Superior temporal gyrus (tissue), 1 donor: ENCODE measurements at regions not wholly inside any gene's neighbourhood (a gene's known extent, or its start where the extent isn't known, plus 50 kb on each side); places are given as distances from the start of the nearest gene placed in this dataset.

ENCODE experiments used
- DNase-seq: peaks from one replicate; pipeline ENCODE4 v3.0.0-alpha.2; 2016; ENCODE audit errors: extremely low spot score

DNA sequence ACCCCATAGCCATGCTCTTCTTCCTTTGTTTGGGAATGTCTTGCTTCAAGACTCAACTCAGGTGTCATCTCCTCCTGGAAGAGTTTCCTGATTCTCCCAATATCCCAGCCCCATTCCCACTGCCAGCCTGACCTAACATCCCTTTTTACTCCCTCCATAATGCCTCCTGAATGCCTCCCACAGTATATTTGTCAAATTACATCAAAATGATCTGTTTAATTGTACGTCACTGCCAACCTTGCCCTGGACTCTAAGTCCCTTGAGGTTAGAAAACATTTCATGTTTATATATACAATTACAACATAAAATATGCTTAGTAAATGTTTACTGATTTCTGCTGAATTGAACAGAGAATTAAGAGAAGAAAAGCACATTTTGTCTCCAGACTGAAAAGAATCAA lies 301.6 kb upstream of the PDE4D start:
- no peak for DNase-seq

DNA sequence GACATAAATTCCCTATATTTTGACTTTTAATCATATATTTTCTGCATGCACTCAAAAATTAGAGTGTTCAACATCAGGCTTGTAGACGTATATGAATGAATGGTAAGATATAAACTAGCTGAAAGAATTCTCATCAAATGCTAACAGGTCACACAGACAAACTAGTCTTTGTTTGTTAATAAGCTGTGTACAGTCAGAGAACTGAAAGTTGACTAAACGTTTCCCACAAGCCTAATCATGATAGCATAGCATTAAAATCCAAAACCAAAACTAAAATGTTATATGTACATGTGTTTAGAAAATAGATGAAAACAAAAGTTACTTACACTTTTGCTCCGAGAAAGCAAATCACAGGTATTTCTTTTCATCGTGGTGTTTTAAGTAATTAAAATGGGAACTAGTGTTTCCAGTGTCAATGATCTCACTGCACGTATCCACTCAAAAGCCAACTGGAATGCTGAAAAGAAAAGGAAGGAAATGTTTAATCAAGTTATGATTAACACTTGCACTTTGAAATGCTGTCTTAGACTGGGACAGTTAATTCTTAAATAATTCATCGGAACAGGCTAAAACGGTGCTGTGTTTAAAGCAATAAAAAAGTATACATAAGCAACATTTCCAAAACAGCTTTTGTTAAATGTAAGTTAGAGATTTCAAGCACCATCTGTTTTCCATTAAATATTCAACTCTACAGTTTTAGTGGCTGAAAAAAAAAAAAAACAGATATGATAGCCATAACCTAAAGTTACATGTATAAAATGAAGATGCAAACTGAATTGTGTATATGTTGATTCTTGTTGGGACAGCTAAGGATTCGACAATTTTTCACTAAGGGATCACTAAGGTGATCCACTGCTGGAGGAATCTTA lies 291.9 kb upstream of the PDE4D start:
- no peak for DNase-seq

DNA sequence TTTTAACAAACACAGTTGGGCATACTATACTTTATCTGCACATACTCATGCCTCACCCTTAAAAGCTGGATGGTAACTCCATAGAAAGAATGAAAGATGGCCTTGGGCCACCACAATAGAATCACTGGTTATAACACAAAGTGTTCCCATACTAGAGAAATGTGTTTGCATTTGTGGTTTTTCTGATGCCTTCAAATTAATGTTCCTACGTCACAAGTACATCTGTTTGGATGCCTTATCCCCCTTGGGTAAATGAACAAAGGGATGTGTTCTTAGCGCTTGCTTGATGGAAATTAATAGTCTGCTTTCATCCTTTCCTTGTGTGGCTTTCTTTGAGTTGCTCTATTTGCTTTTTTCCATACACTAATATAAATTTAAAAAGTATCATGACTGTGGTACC lies 291.1 kb upstream of the PDE4D start:
- DNase-seq, result no peak

DNA sequence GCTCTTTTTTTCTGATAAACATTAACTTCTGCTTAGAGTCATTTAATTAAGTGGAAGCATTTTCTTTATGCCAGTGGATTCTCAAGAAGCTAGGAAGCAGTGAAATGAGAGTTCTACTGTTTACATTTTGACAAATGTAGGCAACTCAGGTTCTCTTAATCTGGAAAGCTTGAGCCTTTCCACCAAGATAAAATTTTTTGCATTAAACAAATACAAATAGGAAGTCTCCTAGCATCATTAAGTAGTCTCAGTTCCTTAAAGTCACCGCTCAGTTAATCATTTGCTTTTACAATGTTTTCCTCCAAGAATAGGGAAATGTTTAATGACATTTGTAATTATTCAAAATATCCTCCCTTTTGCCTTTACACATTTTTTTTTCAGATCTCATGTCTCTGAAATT lies 290.4 kb upstream of the PDE4D start:
- DNase-seq, result no peak

DNA sequence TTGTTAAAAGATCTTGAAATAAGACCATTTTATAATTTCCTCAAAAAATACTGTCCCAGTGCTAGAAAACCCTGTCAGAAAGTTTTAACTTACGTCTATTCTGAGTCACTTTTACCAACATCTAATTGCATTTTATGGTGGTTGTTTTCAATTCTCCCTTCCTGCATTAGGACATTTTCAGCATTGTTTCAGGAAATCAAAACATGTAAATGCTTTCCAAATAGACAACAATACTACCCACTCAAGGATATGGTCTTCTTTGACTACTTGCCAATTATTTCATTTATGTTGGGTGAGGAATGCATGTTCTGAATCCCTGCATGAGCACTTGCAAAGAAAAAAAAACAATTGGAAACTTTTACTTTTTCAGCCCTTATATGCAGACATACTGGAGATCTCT lies 284.6 kb upstream of the PDE4D start:
- DNase-seq, result no peak

DNA sequence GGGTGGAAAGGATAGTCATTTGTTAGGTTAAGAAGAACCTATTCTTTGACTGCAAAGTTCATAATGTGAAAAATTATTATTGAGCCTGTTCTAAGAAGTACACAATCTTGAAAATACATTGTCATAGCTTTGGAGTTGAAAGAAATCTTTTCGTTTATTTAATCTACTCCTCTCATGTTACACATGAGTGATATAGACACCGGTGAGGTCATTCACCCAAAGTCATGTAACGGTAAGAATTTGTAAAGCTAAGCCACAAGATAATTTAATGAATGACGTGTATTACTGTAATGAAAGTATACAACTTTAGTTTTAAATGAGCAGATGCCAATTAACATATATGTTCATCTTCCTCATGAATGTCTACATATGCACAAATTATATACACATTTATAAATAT lies 284.1 kb upstream of the PDE4D start:
- no peak for DNase-seq

DNA sequence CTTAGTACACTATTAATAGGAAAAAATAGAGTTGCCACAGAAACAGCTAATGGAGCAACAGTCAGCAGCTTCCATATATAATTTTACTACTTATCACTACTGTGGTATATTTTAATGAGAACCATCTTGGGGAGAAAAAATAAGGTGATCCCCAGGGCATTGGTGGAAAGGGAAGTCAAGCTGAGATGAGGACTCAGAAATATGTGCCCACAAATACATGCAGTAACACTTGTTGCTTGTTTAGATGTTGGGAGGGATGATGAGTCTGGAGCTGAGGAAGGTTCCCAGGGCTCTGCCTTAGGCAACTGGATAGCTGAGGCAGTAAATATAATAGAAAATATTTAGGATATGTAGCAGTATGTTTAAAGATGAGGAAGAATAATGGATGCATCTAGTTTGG lies 280.1 kb upstream of the PDE4D start:
- no peak for DNase-seq

DNA sequence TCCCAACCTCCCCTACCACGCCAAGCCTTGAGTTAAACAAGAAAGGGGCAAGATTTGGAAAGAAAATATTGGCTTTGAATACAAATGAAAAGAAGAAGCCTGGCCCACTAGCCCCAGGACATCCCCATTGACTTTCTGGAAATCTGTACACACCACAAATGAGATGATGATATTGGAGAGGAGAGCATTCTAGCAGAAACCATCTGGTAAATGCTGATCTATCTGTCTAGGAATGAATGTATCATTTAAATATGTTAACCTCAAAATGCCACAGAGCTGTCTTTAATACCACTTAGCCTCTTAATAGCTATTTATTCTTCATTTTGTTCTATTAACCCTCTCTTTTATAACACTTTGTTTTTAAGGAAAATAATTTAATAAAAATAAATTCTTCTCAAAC lies 270.2 kb upstream of the PDE4D start:
- no peak for DNase-seq

DNA sequence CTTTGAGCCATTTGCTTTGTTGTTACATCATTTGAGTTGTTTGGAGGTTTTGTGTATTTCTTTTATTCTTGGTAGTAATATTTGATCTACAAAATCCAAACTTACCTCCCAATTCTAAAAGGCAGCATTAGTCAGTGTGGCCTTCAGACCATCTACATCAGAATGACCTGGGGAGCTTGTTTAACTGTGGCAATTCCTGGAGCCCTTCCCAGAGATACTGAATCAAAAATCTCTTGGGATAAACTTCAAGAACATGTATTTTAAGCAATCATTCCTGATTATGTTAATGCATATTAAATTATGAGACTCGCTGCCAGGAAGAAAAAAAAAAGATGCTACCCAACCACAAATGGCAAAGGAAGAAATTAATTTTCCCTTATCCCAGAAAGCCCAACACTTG lies 268.9 kb upstream of the PDE4D start:
- DNase-seq, result no peak

DNA sequence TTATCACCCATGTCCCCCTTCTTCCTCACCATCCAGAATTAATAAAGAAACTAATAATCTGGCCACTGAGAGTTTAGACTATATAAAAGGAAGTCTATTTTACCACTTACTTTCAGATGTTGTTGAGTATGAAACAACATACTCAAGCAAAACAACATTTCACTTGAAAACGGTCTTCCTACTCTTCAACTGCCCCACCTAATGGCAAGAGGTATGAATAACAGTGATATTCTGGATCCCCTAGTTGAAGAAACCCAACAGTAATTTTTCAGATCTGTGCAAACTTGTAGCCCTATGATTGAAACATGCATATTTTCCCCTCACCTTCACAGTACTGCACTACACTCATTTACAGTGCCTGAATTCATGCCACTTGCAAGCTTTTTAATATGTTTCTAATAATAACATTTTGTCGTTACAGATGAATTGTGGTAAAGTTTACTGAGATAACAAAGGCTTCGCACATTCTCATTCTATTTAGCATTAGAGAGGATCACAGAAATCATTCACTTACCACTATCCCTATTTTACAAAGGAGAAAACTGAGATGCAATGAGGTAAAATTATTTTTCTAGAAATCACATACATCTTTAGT lies 267.9 kb upstream of the PDE4D start:
- DNase-seq, result no peak

DNA sequence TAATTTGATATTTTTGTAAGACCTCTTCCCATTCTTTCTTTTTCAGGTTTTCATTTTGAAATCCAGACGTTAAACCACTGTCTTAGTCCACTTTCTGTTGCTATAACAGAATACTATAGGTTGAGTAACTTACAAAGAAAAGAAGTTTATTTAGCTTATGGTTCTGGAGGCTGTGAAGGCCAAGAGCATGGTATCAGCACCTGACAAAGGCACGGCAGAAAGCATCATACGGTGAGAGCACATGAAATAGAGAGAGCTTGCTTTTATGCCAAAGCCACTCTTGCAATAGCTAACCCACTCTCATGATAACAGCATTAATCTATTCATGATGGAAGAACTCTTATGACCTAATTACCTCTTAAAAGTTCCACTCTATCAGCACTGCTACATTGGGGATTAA lies 255.6 kb upstream of the PDE4D start:
- no peak for DNase-seq

DNA sequence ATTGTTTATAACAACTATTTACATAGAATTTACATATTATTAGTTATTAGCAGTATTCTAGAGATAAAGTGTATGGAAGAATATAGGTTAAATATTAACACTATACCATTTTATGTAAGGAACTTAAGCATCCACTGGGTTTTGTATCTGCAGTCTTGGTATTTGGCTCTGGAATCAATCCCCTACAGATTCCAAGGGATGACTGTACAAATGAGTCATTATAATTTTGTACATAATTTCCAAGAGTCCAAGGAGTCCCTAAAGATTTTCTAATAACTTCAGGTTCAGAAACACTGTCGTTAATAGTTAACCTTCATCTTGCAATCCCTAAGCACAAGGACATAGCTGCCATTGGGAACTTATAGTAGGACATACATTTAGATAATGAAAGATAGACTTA lies 254.8 kb upstream of the PDE4D start:
- DNase-seq, result no peak

DNA sequence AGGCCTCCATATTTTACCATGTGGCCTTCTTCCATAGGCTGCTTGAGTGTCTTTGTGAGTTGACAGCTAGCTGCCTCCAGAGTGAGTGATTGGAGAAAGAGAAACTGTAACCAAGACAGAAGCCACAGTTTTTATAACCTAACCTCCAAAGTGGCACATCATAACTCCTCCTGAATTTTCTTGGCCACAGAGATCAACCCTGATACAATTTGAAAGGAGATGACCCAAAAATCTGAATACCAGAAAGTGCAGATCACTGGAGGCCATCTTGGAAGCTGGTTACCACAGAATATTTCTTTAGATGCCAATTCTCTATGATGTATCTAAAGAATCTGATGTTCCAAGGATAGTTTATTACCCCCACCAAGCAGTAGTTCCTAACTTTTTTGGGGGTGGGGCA lies 254.3 kb upstream of the PDE4D start:
- no peak for DNase-seq

DNA sequence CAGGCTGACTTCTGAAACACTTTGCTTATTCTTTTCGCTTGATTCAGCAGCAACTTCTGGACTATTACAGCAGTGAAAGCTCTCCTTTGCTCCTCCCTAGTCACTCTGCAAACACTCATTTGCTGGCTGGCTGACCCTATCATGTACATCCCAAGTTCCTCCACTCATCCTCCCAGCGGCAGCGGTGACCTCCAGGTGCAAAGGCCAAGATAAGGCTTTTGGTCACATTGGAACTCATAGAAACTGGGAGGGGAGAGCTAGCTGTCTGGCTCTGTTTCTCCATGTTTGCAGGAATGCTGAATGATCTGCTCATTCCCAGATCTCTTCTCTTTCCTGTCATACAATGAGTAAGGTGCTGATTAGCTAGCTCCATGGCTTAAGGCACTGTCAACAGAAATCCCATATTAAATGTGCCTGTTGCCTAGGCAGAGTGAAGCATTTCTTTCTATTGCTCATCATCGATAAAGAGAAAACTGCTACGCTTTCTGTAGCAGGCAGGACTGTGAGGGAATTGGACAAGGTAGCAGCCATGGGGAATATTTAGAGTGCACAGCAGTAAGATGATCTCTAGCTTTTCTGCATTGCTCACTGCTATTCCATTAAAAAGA lies 250.5 kb upstream of the PDE4D start:
- no peak for DNase-seq

DNA sequence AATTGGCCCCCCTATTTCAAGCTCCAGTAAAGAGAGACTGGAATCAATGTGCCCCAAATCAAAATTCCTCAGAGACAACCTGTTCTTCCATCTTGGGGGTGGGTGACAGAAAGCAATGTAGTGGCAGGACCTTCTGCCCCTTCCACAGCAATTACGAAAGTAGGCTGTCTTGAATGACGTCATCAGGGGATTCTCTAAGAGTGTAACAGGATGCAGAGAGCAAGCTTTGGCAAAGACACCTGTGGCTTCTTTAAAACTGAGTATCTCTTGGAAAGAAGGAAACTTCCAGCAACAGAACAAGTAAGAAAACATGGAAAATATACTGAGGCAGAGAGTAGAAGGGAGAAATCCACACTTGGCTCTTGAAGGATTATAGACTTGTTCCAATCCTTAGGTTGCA lies 247.6 kb upstream of the PDE4D start:
- no peak for DNase-seq

DNA sequence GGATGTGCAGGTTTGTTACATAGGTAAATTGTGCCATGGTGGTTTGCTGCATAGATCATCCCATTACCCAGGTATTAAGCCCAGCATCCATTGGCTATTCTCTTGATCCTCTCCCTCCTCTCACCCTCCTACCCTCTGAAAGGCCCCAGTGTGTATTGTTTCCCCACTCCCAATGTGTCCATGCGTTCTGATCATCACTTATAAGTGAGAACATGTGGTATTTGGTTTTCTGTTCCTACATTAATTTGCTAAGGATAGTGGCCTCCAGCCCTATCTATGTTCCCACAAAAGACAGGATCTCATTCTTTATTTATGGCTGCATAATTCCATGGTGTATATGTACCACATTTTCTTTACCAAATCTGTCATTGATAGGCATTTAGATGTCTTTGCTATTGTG lies 243.3 kb upstream of the PDE4D start:
- DNase-seq, result no peak

DNA sequence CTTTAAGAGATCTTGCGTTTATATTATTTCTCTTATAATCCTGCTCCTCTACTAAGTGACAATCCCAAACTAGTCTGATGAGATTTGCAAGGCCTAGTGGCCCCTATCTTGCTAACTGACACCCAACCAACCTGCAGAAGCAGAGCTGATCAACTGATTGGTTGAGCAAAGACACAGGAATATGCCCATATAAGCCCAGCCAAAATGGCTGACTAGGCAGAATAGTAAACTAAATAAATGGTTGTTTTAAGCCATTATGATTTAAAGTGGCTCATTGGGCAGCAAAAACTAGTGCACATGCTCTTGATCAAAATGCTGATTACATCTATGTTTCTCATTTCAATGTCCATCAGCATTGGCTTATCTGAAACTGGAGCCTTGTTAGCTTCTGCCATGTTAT lies 238.0 kb upstream of the PDE4D start:
- no peak for DNase-seq

DNA sequence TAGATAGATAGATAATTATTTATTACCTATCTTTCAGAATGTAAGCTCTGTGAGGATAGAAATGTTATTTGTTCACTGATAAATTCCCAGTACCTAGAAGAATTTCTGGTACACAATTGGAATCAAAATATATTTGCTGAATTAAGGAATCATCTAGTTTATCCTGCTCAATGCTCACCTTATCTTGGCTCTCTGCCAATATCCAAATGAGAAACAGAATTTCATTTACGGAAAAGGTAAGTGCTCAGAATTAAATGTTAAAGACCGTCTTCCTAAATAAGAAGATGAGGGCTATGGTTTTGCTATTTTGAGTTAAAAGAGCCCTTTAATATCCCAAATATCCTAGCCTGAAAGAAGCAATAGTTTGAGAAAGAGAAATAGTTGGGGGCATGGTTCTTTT lies 232.1 kb upstream of the PDE4D start:
- no peak for DNase-seq

DNA sequence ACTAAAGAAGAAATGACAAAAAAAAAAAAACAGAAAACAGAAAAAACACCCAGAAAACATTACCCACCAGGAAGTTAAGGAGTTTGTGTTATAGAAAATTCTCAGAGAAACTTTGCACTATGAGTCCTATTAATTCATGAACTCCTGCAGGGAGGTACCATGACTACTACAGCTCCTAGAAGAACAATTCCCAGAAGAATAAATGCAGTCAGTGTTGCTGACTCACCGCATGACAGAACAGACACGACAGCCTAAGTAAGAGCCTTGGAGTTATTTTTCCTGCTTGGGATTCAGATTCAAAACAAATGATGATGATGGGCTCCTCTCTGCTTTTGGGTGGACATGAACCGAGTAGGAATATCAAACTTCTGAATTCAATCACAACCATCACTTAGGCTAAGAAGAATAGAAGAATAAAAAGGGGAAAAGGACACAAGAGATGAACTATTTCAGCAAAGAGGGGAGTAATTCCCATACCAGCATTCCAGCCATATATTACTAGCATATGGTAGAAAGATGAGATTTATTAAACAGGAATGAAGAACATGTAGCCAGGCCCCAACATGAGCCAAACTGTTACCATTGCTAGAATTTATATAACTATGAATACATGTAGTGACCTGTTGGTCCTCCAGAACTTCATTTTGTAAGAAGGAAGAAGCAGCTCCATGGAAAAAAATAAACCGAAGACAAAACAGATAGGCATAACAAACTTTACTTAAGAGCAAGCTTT lies 209.6 kb upstream of the PDE4D start:
- no peak for DNase-seq

DNA sequence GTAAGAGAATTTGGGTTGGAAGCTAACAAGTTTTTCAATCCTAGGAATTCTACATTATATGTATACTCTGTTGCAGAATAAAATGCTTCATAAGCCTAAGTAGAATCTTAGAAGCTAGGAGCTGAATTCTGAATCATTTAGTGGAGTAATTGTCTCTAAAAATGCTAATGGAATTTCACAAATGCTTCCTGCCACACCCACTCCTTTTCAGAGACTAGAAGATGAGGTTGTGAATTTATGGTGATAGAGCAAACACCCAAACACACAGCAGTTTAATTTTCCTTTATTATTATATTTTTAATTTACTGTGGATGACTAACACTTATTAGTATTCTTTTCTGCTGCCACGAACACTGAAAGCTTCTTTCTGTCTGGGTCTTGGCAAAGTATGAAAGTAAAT lies 208.0 kb upstream of the PDE4D start:
- DNase-seq, result no peak

DNA sequence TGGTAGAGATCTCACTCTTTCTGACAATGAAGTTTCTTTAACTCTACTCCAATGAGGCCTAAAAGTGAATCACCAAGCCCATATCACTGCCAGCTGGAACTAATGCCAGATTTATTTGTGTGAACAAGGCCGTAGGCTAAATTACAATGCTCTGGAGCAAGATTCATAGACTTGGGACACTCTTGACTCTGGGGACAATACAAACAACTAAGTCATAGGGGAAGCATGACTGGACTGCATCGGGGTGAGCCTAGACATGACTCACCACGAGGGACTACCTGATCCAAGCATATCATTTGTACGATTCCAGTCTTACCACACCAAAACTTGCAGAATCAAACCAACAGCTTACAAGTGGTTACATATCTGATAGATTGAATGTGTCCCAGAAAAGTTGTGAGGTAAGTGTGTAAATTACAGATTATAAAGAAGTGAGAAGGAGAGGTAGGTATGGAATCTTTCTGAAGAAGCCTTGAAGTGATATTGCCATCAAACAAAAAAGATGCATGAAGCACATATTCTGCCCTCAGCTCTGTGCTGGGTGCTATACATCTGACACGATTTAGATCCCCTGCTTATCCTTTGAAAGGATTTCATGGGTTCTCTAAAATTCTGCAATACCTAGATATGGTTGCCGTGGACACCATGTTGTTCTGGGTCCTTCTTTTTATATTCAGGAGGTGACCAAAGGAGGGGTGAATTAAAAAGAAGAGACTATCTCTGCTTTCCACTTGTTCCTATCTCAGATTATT lies 199.3 kb upstream of the PDE4D start:
- DNase-seq, result no peak

DNA sequence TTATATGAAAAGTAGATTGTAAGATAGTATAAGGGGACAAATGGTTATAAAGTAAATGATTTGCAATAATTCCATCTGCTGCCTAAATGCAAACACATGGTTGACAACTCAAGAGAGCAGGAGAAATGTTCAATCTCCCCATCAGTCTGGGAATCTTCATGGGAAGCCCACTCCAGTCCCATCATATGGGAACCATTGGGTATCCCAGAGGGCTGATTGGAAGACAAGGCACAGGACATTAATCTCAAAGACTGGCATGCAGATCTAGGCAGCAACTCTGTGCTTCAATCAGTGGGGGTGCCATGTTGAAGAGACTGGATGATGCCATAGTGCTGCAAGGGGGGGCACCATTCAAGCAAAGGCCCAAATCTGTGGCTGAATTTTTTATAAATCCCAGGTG lies 193.1 kb upstream of the PDE4D start:
- DNase-seq, result no peak
